ENCODE measurements at regions not wholly inside any gene's neighbourhood (a gene's known extent, or its start where the extent isn't known, plus 50 kb on each side); places are given as distances from the start of the nearest gene placed in this dataset.

DNA sequence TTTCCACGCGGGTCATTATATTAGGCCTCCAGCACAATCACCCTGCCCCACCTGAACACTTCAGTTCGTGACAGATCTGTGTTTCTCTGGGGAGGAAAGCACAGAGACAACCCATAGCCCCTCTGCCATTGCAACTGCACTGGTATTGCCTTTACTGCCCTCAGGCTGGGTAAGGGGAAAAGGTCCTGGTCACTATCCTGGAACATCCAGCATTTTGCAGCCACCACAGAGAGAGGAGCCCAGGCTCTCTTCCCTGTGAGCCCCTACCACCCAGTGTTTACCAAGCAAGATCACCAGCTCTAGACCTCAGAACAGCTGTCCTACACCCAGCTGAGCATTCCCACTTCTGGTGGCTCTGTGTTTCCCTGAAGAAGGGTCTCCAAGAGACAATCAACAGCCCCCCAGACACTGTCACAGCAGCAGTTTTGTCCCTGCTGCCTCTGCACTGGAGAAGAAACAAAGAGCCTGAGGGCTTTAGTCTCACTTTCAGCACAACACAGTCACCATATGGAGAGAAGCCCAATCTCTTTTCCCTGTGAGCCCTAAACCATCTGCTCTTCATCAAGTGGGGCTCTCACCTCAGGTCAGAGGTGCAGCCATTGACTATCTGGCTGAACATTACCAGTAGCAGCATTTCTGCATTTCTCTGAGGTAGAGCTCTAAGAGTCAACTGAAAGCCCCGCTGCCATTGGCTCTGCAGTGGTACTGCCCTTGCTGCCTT, 655.2 kb upstream of the FAM174A start:
- in situ Hi-C loops (cut with HindIII; ENCODE audit: low pct_unique_long_range_greater_than_20kb, low sequenced_read_pairs): no loop called here

DNA sequence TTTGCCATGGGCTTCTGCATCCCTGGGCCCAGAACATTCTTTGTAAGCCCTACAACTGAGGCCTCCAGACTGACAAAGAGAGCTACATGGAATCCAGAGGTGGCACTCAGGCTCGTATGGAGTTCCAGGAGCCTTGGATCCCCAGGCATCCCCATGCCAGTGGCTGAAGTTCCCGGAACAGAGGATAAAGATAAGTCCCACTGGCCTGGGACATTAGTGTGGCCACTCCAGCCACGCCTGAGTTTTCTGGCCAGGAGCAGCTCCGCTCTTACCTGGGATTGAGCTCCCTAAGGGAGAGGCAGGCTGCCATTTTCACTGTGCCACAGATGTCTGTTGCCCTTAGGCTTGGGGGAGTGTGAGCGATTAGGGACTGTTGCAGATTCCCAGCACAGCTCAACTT, 656.3 kb upstream of the FAM174A start:
- in situ Hi-C loops (cut with HindIII; ENCODE audit: low pct_unique_long_range_greater_than_20kb, low sequenced_read_pairs): no loop called here
- no peak for DNase-seq (ENCODE audit: low read depth, low spot score)

More for the DNA sequence above, 655.2 kb upstream of the FAM174A start:
- no peak for DNase-seq (ENCODE audit: low read depth, low spot score)

DNA sequence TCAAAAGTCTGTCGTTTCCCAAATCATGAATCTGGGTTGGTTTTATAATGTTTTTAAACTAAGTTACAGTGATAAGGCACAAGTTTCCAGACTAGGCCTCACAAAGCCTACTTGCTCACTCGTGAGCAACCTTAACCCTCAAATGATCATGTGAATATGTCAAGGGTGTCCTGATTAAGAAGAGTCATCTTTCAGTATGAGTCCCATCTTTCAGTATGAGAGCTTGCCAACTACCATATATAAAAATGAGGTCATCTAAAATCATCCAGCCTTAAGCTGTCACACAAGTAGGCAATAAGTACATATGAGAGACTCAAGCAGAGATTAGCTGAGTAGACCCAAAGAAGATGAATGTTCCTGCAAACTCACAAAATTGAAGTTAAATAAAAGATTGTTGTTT, 668.4 kb upstream of the FAM174A start:
- in situ Hi-C loops (cut with HindIII; ENCODE audit: low pct_unique_long_range_greater_than_20kb, low sequenced_read_pairs): no loop called here
- DNase-seq (ENCODE audit: low read depth, low spot score): no peak

DNA sequence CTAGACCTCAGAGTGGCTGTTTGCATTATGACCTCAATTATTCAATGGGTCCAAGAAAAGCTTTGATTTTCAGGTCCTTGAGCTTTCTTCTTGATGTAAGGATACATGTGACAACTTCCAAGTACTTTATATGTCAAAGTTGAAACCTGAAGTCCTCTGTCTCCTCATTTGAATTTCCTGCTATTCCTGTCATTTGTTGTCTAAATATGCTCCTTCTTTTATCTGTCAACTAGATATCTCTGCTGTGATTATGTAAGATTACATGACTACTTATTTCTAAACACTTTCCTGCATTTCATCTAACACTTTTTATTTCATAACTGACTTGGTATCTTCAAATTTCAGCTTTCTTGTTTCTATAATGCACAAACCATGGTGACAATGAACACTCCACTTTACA, 670.0 kb upstream of the FAM174A start:
- DNase-seq (ENCODE audit: low read depth, low spot score): no peak
- in situ Hi-C loops (cut with HindIII; ENCODE audit: low pct_unique_long_range_greater_than_20kb, low sequenced_read_pairs): no loop called here

DNA sequence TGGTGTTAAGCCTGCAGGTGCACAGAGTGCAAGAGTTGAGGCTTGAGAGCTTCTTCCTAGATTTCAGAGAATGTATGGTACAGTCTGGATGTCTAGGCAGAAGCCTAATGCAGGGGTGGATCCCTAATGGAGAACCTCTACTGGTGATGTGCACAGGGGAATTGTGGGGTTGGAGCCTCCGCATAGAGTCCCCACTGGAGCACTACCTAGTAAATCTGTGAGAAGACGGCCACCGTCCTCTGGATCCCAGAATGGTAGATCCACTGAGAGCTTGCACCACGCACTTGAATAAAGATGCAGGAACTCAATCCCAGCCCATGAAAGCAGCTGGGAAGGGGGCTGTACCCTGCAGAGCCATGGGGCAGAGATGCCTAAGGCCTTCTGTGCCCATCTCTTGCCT, 699.4 kb upstream of the FAM174A start:
- in situ Hi-C loops (cut with HindIII; ENCODE audit: low pct_unique_long_range_greater_than_20kb, low sequenced_read_pairs): no loop called here
- DNase-seq (ENCODE audit: low read depth, low spot score): no peak

DNA sequence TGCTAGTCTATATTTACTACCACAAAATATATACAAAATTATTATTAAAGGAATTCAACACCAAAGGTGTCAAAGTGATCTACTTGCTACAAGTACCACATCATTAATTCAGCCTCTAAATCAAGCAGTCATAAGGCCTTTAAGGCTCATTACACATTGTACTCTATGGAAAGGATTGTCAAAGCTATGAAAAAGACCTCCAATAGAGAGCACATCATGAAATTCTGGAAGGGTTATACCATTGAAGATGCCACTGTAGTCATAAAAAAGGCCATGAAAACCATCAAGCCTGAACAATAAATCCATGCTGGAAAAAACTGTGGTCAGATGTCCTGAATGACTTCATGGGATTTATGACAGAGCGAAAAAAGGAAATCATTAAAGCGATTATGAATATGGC, 708.0 kb upstream of the FAM174A start:
- DNase-seq (ENCODE audit: low read depth, low spot score): no peak
- in situ Hi-C loops (cut with HindIII; ENCODE audit: low pct_unique_long_range_greater_than_20kb, low sequenced_read_pairs): no loop called here

DNA sequence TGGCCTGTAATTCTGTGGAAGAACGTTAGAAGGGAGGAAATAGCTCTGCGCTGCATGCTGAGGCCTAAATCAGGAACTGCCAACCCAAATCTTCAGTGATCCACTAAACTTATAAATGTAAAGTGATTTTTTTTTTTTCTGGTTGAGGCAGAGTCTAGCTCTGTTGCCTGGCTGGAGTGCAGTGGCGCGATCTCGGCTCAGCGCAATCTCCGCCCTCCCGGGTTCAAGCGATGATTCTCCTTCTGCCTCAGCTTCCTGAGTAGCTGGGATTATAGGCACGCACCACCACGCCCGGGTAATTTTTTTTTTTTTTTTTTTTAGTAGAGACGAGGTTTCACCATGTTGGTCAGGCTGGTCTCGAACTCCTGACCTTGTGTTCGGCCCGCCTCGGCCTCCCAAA, 717.4 kb upstream of the FAM174A start:
- in situ Hi-C loops (cut with HindIII; ENCODE audit: low pct_unique_long_range_greater_than_20kb, low sequenced_read_pairs): no loop called here
- DNase-seq (ENCODE audit: low read depth, low spot score): no peak

DNA sequence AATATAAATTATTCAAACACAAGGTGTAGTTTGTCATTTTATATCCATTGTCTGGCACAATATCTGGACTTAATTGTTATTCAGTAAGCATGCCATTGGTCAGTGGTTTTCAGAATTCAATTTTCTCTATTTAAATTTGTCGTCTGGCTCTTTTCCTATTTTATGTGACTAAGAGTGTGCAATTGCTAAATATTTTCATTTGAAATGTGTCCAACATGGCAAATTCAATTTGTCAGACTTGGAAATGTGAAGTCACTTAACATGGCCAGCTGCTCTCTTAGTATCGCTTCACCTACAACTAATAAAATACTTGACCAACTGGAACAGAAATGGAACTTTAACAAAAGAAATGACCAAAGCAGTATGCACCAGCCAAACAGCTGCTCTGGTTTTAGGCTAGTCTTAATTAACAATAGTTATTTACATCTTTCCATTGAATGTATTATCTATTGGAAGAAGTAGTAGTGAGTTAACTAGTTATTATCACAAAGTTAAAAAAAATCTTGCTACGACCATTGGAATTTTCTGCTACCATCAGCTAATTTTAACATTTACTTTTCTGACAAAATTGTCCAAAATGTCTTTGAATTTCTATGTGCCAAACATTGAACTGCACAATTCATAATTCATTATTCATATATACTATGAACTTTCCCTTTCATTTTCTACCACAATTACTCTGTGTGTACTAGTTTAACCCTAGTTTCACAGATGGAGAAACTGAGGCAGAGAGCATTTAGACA, 720.7 kb upstream of the FAM174A start:
- no peak for DNase-seq (ENCODE audit: low read depth, low spot score)
- in situ Hi-C loops (cut with HindIII; ENCODE audit: low pct_unique_long_range_greater_than_20kb, low sequenced_read_pairs): no loop called here

DNA sequence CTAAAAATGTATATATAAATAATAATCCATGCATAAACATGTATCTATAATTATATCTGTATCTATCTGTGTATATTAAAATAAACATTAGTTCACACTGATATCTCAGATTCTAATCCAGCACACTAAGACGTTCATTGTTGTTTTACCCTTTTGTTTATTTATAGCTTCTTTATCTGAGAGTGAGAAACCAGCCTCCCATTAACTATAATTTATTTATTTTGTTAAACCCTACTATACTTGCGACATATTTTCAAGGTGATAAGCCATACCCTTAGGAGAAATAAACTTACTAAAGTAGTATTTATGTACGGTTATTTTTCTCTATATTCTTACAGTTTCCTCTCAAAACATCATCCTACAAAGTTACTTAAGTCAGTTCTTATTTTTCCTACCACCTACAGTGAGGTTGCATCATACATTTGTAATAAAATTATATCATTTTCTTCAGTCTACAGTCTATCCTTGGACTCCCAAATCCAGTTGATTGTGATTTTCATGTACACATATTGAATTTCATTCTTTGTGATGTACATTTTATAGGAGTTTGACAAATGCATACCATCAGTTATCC, 726.4 kb upstream of the FAM174A start:
- in situ Hi-C loops (cut with HindIII; ENCODE audit: low pct_unique_long_range_greater_than_20kb, low sequenced_read_pairs): no loop called here
- DNase-seq (ENCODE audit: low read depth, low spot score): no peak

DNA sequence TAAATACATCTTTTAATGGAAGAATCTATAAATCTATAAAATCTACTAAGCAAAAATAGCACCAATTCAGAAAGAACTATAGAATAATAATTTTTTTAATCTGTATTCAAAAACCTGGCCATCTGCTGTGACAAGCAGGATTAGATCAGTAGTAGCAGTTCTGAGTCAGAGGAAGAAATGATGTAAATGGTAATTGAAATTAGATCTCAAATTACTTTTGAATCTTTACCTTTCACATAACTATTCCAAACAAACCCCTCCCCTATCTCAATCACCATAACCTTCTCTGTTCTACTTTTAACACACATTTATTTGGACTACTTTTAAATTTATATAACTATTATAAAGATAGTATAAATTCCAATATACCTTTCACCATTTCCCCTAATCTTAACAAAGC, 727.8 kb upstream of the FAM174A start:
- DNase-seq (ENCODE audit: low read depth, low spot score): no peak
- in situ Hi-C loops (cut with HindIII; ENCODE audit: low pct_unique_long_range_greater_than_20kb, low sequenced_read_pairs): no loop called here

DNA sequence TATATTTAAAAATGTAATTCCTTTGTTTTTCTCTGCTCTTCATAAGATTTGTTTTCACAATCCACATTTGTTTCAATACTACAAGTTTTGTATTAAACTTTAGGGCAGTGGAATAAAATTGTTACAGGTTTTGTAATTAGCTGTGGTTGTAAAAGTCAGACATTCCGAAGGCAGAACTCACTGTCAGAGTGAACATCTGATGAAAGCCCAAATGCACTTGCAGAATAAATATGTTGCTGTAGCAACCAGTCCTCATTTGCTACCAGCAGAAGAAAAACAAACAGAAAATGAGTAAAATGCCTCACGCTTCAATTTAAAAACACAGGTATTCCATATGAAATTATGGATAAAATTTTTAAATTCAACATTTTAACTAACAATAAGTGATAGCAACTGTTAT, 740.1 kb upstream of the FAM174A start:
- in situ Hi-C loops (cut with HindIII; ENCODE audit: low pct_unique_long_range_greater_than_20kb, low sequenced_read_pairs): no loop called here
- no peak for DNase-seq (ENCODE audit: low read depth, low spot score)

DNA sequence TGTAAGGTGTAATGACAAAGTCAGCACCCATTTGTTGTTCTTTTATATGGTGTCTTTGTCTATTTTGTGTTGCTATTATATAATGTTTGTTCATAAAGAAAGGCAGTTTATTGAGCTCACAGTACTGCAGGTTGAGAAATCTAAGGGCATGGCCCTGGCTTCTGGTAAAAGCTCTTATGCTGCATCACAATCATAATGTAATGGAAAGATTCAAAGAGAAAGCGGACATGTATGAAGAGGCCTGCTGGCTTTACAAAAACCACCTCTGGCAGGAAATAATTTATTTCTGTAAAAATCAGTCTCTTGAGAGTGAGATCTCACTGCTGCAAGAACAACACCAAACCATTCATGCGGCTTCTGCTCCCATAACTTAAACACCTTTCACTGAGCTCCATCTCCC, 746.7 kb upstream of the FAM174A start:
- in situ Hi-C loops (cut with HindIII; ENCODE audit: low pct_unique_long_range_greater_than_20kb, low sequenced_read_pairs): no loop called here
- no peak for DNase-seq (ENCODE audit: low read depth, low spot score)

DNA sequence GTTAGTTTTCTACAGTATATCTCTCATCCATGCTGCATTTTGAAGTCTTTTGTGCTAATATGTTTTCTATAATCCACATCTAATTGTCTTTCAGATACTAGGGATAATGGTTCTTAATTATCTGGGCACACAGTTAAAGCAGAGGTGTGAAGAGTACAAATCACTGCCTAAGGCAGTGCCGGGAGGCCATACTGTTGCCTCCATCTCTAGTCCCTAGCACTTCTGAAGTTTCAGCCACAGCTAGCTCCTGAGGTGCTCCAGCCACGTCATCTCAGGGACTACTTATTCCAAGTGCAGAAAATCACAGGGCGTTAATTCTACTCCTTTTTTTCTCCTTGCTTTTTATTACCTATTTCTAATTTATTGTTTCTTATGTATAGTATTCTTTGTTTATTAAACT, 760.0 kb upstream of the FAM174A start:
- in situ Hi-C loops (cut with HindIII; ENCODE audit: low pct_unique_long_range_greater_than_20kb, low sequenced_read_pairs): no loop called here

DNA sequence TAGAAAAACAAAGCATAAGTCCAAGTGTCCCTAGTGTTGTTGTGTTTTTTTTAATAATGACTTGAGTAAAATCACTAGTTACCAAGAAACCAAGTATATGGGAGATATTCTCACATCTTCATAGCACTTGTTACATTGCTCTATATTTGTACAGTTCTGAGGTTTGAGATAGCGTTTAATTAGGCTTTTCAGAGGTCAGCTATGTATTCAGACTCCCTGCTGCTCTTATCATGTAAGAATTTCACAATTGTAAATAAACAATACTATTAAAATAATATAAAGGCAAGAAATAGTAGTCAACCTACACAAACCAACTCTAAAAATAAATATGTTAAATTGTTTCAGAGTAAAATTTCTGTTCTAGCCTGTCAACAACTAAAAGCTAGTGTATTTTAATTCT, 761.9 kb upstream of the FAM174A start:
- DNase-seq (ENCODE audit: low read depth, low spot score): no peak
- in situ Hi-C loops (cut with HindIII; ENCODE audit: low pct_unique_long_range_greater_than_20kb, low sequenced_read_pairs): no loop called here

More for the DNA sequence above, 760.0 kb upstream of the FAM174A start:
- DNase-seq (ENCODE audit: low read depth, low spot score): no peak

DNA sequence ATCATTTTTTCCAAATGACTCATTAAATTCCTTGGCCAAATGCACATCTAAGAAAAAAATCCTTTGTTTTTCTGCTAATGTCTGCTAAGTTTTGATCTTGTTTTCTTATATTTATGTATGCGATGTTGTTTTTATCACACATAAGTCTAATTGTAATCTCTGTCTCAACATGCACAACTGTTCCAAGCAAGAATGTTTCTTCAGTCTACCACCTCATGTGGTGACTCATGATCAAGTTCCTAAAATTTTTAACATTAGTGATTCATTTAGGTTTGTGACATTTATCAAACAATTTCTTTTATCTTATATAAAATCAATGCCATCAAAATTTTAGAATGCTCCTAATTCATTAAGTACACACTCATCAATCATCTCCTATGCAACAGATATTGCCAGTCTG, 763.9 kb upstream of the FAM174A start:
- no peak for DNase-seq (ENCODE audit: low read depth, low spot score)
- in situ Hi-C loops (cut with HindIII; ENCODE audit: low pct_unique_long_range_greater_than_20kb, low sequenced_read_pairs): no loop called here

DNA sequence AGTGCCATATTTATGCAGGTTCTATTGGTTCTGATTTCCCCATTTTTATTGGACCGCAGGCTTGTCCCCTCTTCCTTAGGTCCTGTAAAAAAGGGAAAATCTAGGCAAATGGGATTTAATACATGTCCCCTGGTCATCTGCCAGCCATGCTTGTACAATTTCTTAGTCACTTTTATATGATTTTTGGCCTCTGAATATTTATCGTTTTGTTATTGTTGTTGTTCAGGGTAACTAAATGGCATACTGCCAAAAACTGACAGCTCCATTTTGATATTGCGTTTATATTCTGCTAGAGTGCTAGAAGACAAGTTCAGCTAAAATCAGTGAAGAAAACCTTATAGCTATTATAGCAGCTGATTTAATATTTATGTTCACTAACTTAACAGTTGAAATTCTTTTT, 770.2 kb upstream of the FAM174A start:
- in situ Hi-C loops (cut with HindIII; ENCODE audit: low pct_unique_long_range_greater_than_20kb, low sequenced_read_pairs): no loop called here
- DNase-seq (ENCODE audit: low read depth, low spot score): no peak

DNA sequence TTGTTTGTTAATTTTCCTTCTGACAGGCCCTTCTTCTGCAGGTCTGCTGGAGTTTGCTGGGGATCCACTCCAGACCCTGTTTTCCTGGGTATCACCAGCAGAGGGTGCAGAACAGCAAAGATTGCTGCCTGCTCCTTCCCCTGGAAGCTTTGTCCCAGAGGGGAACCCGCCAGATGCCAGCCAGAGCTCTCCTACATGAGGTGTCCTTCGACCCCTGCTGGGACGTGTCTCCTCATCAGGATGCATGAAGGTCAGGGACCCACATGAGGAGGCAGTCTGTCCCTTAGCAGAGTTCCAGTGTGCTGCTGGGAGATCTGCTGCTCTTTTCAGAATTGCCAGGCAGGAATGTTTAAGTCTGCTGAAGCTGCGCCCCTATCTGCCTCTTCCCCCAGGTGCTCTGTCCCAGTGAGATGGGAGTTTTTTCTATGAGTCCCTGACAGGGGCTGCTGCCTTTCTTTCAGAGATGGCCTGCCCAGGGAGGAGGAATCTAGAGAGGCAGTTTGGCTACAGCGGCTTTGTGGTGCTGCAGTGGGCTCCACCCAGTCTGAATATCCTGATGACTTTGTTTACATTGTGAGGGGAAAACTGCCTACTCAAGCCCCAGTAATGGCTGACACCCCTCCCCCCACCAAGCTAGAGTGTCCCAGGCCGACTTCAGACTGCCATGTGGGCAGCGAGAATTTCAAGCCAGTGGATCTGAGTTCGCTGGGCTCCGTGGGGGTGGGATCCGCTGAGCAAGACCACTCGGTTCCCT, 772.0 kb upstream of the FAM174A start:
- DNase-seq (ENCODE audit: low read depth, low spot score): no peak
- in situ Hi-C loops (cut with HindIII; ENCODE audit: low pct_unique_long_range_greater_than_20kb, low sequenced_read_pairs): no loop called here

DNA sequence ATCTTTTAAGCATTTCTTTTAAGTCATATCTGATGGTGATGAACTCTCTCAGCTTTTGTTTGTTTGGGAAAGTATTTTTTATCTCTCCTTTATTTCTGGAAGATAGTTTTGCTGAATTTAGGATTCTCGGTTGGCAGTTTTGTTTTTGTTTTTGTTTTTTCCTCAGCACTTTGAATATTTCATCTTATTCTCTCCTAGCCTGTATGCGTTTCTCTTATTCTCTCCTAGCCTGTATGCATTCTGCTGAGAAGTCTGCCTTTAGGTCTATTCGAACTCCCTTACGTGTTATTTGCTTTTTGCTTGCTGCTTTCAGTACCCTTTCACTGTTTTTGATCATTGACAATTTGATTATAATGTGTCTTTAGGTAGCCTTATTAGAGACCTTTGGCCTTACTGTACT, 787.8 kb upstream of the FAM174A start:
- in situ Hi-C loops (cut with HindIII; ENCODE audit: low pct_unique_long_range_greater_than_20kb, low sequenced_read_pairs): no loop called here
- DNase-seq (ENCODE audit: low read depth, low spot score): no peak

All from SK-MEL-5 (cell line).